OCI-LY3 (cell line): ENCODE measurements at regions not wholly inside any gene's neighbourhood (a gene's known extent, or its start where the extent isn't known, plus 50 kb on each side); places are given as distances from the start of the nearest gene placed in this dataset.

ENCODE experiments used
- H2AFZ ChIP-seq: fragments of 200-600, 300-600 bp; shearing (Covaris generic); 2 replicates; pipeline ENCODE4 v1.6.0; 2014; ENCODE audit warnings: antibody characterized with exemption, low read depth, low read length
- H3K27ac ChIP-seq: fragments of 200-600, 300-600 bp; sonication (generic); 2 replicates; pipeline ENCODE4 v1.5.1; 2014; ENCODE audit warnings: mild to moderate bottlenecking, low read length, moderate library complexity, mixed read lengths
- H3K27me3 ChIP-seq: fragments of 200-600, 300-600 bp; sonication (generic); 2 replicates; pipeline ENCODE4 v1.6.1; 2014; ENCODE audit warnings: low read depth, low read length, mixed read lengths
- H3K36me3 ChIP-seq: fragments of 200-600, 300-600 bp; sonication (generic); replicated peaks from 2 replicates; pipeline ENCODE3; 2014; ENCODE audit warnings: low read depth, low read length, mixed read lengths
- H3K4me1 ChIP-seq: fragments of 300-600, 200-600 bp; sonication (generic); 2 replicates; pipeline ENCODE4 v1.6.1; 2014; ENCODE audit warnings: low read length, mixed read lengths
- H3K4me2 ChIP-seq: fragments of 200-600, 300-600 bp; sonication (generic); 2 replicates; pipeline ENCODE4 v1.6.1; 2014; ENCODE audit warnings: low read length, mixed read lengths
- H3K4me3 ChIP-seq: fragments of 300-600, 200-600 bp; sonication (generic); 2 replicates; pipeline ENCODE4 v1.5.1; 2014; ENCODE audit warnings: antibody characterized with exemption, mild to moderate bottlenecking, low read length, moderate library complexity
- H3K79me2 ChIP-seq: fragments of 300-600, 200-600 bp; shearing (Covaris generic); 2 replicates; pipeline ENCODE4 v1.6.1; 2014; ENCODE audit warnings: mild to moderate bottlenecking, low read length, mixed read lengths
- H3K9ac ChIP-seq: fragments of 300-600, 200-600 bp; shearing (Covaris generic); 2 replicates; pipeline ENCODE4 v1.6.0; 2014; ENCODE audit warnings: mild to moderate bottlenecking, low read length, moderate library complexity
- H3K9me3 ChIP-seq: fragments of 200-600, 300-600 bp; shearing (Covaris generic); 2 replicates; pipeline ENCODE4 v1.6.1; 2014; ENCODE audit warnings: low read length, mixed read lengths; ENCODE audit not compliant: insufficient read depth
- H4K20me1 ChIP-seq: fragments of 200-600, 300-600 bp; sonication (generic); 2 replicates; pipeline ENCODE4 v1.6.1; 2016; ENCODE audit warnings: low read length, mixed read lengths; ENCODE audit not compliant: insufficient read depth
- EZH2phosphoT487 ChIP-seq: fragments of 200-600 bp; shearing (Covaris generic); IDR thresholded peaks from 2 replicates; pipeline ENCODE4 v1.6.1; 2018; ENCODE audit warnings: antibody characterized with exemption, mixed run types, low read depth
- TF ChIP-seq, protein P1 (sequence below): fragments of 200-600, 300-600 bp; sonication (generic); IDR thresholded peaks from 2 replicates; pipeline ENCODE4 v1.5.1; 2014; ENCODE audit warnings: antibody characterized with exemption, low read length, low read depth

DNA sequence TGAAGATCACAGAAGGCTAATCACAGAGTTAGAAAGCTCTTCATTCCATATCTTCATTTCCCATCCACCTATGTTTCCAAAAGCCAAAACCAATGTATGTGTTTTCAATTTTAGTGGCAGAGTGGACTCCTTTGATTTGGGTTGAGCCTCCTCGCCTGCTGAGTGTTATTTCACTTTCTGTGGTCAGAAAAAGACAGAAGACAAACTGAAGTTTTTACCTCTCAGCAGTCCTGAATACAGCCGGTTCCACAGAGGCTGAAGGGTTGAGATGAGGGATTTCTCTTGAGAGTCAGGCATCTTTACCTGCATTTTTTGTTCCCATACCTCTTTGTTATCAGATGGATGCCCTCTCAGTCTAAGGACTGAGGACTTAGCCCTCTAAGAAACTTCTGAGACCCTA lies 659.6 kb downstream of the CCSER2 start:
- no peak overlapping the region for H2AFZ ChIP-seq
- H3K27me3 ChIP-seq, result no peaks in the 10 kb centered on the region
- H3K9ac ChIP-seq, result no peak overlapping the region
- H3K4me3 ChIP-seq, result no peak overlapping the region
- TF ChIP-seq EZH2phosphoT487, result no peak
- TF ChIP-seq, protein P1, sequence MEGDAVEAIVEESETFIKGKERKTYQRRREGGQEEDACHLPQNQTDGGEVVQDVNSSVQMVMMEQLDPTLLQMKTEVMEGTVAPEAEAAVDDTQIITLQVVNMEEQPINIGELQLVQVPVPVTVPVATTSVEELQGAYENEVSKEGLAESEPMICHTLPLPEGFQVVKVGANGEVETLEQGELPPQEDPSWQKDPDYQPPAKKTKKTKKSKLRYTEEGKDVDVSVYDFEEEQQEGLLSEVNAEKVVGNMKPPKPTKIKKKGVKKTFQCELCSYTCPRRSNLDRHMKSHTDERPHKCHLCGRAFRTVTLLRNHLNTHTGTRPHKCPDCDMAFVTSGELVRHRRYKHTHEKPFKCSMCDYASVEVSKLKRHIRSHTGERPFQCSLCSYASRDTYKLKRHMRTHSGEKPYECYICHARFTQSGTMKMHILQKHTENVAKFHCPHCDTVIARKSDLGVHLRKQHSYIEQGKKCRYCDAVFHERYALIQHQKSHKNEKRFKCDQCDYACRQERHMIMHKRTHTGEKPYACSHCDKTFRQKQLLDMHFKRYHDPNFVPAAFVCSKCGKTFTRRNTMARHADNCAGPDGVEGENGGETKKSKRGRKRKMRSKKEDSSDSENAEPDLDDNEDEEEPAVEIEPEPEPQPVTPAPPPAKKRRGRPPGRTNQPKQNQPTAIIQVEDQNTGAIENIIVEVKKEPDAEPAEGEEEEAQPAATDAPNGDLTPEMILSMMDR, result no peak
- H3K9me3 ChIP-seq, result no peaks in the 10 kb centered on the region
- no peaks in the 10 kb centered on the region for H3K79me2 ChIP-seq
- no peaks in the 10 kb centered on the region for H4K20me1 ChIP-seq
- no peak overlapping the region for H3K4me2 ChIP-seq
- no peak overlapping the region for H3K27ac ChIP-seq
- no peaks in the 10 kb centered on the region for H3K36me3 ChIP-seq
- no peaks in the 10 kb centered on the region for H3K4me1 ChIP-seq

GRCh38 chr10:84990713-84991112 lies 662.3 kb downstream of the CCSER2 start:
- no peaks in the 10 kb centered on the region for H3K36me3 ChIP-seq
- no peaks in the 10 kb centered on the region for H3K9me3 ChIP-seq
- no peak for TF ChIP-seq EZH2phosphoT487
- TF ChIP-seq, protein P1, result no peak

DNA sequence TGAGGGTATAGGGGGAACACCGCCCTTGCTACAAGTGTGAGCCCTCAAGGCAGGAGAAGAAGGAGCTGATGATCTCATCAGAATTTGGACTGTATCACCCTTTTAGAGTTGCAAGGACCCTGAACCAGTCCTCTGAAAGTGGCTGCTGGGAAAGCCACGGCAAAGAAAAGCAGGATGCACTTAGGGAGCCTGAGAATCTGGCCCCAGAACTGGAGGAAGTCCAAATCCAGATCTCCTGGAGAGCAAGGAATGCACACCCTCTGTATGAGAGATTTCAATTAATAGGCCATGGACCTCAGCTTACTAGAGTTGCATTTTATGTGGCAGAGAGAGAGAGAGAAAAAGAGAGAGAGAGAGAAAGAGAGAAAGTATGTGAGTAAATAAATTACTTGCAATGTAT lies 662.9 kb downstream of the CCSER2 start:
- TF ChIP-seq, protein P1, result no peak
- TF ChIP-seq EZH2phosphoT487, result no peak
- Histone ChIP-seq H2AFZ (no peak overlapping the region), H3K4me2 (no peak overlapping the region), H3K36me3 (no peaks in the 10 kb centered on the region), H4K20me1 (no peaks in the 10 kb centered on the region), H3K9ac (no peak overlapping the region), H3K79me2 (no peaks in the 10 kb centered on the region), H3K4me3 (no peak overlapping the region), H3K4me1 (no peaks in the 10 kb centered on the region), H3K27me3 (no peaks in the 10 kb centered on the region), H3K27ac (no peak overlapping the region), H3K9me3 (no peaks in the 10 kb centered on the region)

More at GRCh38 chr10:84990713-84991112, 662.3 kb downstream of the CCSER2 start:
- Histone ChIP-seq H2AFZ (no peak overlapping the region), H3K4me3 (no peak overlapping the region), H3K4me1 (no peaks in the 10 kb centered on the region), H4K20me1 (no peaks in the 10 kb centered on the region), H3K27ac (no peak overlapping the region), H3K27me3 (no peaks in the 10 kb centered on the region), H3K79me2 (no peaks in the 10 kb centered on the region), H3K4me2 (no peak overlapping the region), H3K9ac (no peak overlapping the region)

DNA sequence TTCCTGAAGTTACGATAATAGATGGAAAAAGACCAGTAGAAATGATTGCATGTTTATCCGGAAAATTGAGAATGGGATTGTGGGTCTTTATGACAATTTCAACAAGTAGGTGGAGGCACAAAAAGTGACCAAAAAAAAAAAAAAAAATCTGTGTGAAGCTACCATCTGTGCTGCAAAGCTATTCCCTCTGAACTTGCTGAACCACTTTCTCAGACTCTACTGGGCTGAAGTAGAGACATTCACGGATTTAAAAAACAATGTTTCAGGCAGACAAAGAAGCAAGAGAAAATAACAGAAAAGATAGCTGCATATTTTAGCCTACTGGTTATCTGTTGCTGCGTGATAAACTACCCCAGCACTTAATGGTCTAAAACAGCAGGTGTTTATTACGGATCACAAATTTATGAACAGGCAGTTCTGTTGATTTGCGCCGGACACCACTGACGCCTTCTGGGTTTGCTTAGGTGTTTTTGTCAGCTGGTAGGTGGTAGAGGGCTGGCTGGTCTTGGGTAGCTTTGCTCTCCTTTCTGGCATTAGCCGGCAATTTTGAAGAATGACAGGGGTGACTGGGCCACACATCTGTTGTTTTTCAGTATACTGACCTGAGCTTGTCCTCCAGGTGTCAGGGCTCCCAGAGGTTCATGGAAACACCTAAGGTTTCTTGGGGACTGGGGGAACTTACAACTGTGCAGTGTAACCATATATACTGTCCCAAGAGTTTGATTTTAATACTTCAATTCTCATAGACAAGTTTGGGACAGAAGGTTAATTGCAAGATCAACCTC lies 665.1 kb downstream of the CCSER2 start:
- Histone ChIP-seq H3K27ac (no peak overlapping the region), H3K79me2 (no peaks in the 10 kb centered on the region), H3K4me3 (no peak overlapping the region), H4K20me1 (no peaks in the 10 kb centered on the region), H3K4me1 (no peaks in the 10 kb centered on the region), H3K27me3 (no peaks in the 10 kb centered on the region), H3K9ac (no peak overlapping the region), H2AFZ (no peak overlapping the region), H3K36me3 (no peaks in the 10 kb centered on the region), H3K4me2 (no peak overlapping the region), H3K9me3 (no peaks in the 10 kb centered on the region)
- TF ChIP-seq EZH2phosphoT487, result no peak
- TF ChIP-seq, protein P1, result no peak
